ENCODE measurements at regions not wholly inside any gene's neighbourhood (a gene's known extent, or its start where the extent isn't known, plus 50 kb on each side); places are given as distances from the start of the nearest gene placed in this dataset.

DNA sequence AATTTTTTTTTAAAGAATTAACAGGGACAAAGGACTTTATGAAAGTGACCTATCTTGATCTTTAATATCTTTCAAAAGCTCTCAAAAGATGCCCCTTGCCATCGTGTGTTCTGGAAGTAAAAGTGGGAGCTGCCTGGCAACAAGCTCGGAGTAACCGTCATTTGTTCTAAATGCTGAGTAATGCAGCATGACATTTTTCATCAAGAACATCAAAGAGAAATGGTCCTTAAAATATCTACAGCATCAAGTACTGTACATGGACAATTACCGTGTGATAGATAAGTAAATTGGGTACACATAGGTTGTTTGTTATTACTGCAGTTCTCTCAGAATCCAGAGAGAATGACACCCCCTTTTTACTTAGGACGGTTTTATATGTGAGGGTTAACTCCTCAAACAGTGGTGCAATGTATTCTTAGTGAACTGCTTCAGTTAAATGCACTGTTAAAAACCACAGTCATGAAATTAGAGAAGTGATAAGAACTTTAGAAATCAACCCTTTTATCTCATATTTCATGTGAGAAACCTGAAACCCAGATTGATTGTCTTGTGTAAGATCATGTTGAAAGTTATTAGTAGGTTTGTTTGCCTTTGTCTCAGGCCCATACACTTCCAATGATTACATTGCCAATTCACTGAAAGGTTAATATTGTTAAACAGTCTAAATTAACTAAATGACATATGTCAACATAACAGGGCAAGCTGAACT, 90.6 kb upstream of the HNMT start:
- H3K27me3 Mint-ChIP-seq: peaks cover 15% of the 10 kb centered on the region
- no peaks in the 10 kb centered on the region for H3K36me3 Mint-ChIP-seq (ENCODE audit: low read depth)
- ATAC-seq (no peak), DNase-seq (no peak)
- no peak overlapping the region for H3K27ac Mint-ChIP-seq
- H3K9me3 ChIP-seq (ENCODE audit: control insufficient read depth, low read length, poor library complexity, severe bottlenecking): no peaks in the 10 kb centered on the region
- H3K4me1 Mint-ChIP-seq: no peaks in the 10 kb centered on the region
- H3K4me3 Mint-ChIP-seq: no peak overlapping the region

DNA sequence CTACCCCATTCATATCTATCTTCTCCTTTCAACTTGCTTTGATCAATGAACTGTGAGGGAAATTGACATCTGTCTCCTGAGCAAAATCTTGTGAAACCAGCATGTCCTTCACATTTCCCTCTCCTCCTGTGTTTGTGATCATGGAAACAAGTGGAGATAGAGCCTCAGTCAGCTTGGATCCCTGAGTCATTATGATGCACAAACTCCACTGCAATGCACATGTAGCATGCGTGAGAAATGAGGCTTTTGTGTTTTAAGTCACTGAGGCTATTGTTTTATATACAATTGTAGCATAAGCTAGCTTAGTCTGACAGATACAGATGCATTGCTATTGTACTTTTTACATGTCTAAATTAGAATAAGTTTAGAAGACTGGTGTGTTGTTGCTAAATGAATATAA, 85.2 kb upstream of the HNMT start:
- ATAC-seq: no peak
- Mint-ChIP-seq H3K27me3 (peaks cover 8% of the 10 kb centered on the region), H3K27ac (no peak overlapping the region), H3K4me3 (peak overlapping the region; percentile 16), H3K4me1 (no peaks in the 10 kb centered on the region), H3K36me3 (ENCODE audit: low read depth) (no peaks in the 10 kb centered on the region)
- H3K9me3 ChIP-seq (ENCODE audit: control insufficient read depth, low read length, poor library complexity, severe bottlenecking): no peaks in the 10 kb centered on the region
- DNase-seq: no peak

DNA sequence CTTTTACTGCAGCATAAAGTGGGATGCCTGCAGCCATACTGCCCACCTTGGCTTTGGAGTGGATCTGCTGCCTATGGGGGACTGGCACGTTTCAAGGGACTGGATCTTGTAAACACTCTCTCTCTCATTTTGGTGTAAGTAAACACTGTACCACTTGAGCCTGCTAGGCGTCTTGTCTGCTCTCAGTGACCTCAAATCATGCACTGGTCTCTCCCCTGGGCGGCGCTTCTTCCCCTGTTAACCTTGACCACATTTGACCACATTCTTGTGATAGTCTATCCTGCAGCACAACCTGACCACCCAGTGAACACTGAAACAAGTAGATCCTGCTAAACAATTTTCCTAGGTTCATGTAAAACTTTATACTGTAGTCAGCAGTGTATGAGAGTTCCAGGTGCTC, 82.6 kb upstream of the HNMT start:
- peaks cover 17% of the 10 kb centered on the region for H3K27me3 Mint-ChIP-seq
- no peak overlapping the region for H3K27ac Mint-ChIP-seq
- DNase-seq (no peak), ATAC-seq (no peak)
- no peaks in the 10 kb centered on the region for H3K9me3 ChIP-seq (ENCODE audit: control insufficient read depth, low read length, poor library complexity, severe bottlenecking)
- no peaks in the 10 kb centered on the region for H3K36me3 Mint-ChIP-seq (ENCODE audit: low read depth)
- H3K4me3 Mint-ChIP-seq: no peak overlapping the region
- H3K4me1 Mint-ChIP-seq: no peaks in the 10 kb centered on the region

DNA sequence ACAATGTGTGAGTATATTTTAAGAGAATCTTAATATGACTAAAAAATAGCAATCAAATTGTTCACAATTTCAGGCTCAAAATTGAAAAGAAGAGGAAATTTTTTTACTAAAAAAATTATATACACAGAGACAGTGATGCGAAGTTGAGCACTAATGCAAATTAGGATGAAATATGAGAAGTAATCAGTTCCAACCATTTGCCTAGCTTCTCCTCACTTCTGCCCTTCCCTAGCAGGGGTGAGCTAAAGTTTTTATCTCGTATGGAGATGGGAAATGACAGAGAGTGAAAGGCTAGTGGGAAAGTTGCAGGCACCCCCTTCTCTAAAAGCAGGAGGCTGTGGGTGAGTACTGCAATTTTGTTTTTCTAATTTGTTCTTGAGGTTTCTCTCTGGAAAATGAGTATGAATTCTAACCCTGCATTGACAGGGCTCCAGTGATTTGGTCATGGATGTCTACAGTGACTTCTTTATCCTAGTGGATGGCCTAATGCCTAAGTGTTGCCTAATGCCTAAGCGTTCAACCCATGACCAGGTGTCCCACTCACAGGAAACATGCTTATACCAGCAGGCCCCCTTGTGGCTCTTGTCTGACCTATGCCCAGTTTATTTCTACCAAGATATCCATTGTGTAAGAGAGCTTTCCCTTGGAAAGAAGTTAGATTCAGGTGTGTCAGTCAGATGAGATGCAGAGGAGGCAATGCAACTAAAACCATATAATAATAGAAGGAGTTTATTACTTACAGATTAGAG, 78.0 kb upstream of the HNMT start:
- no peaks in the 10 kb centered on the region for H3K4me1 Mint-ChIP-seq
- peaks cover 36% of the 10 kb centered on the region for H3K27me3 Mint-ChIP-seq
- H3K36me3 Mint-ChIP-seq (ENCODE audit: low read depth): no peaks in the 10 kb centered on the region
- no peak overlapping the region for H3K4me3 Mint-ChIP-seq
- DNase-seq (no peak), ATAC-seq (no peak)
- H3K9me3 ChIP-seq (ENCODE audit: control insufficient read depth, low read length, poor library complexity, severe bottlenecking): no peaks in the 10 kb centered on the region
- no peak overlapping the region for H3K27ac Mint-ChIP-seq

DNA sequence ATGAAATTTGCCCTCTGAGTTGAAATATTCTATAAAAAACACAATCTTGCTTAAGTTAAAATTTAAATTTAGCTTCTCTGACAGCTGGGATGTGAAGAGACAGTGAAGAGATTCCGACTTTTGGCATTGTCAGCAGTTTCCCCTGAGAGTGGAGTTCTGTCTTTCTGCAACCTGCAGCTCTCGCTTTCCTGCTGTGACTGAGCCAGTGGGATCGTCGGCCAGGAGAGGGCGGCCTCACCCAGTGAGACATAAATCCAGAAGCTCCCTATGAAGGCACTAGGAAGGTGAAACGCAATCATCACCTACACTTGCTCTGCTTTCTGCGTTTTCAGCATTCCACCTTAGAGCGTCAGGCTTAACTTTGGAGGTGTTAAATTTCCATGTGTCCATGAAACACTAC, 75.4 kb upstream of the HNMT start:
- Mint-ChIP-seq H3K27me3 (peaks cover 38% of the 10 kb centered on the region), H3K4me3 (no peak overlapping the region), H3K36me3 (ENCODE audit: low read depth) (no peaks in the 10 kb centered on the region), H3K4me1 (no peaks in the 10 kb centered on the region), H3K27ac (no peak overlapping the region)
- no peak for ATAC-seq
- DNase-seq: no peak
- no peaks in the 10 kb centered on the region for H3K9me3 ChIP-seq (ENCODE audit: control insufficient read depth, low read length, poor library complexity, severe bottlenecking)

DNA sequence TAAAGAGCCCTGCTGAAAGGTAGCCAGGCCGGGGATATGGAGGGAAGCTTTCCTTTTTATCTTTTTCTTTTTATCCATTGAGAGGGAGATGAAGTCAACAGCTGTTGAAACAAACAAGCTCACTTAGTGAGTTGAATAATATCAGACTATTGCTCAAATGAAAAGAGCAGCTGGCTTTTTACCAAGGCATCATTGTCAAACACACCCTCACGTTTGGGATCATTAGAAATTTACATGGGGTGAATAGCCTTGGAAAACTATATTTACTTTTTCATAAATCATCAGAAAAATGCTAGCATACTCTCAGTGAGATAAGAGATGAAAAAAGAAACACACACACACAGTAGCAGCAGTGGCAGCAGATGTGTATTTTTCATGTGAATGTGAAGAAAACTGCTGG, 71.5 kb upstream of the HNMT start:
- H3K9me3 ChIP-seq (ENCODE audit: control insufficient read depth, low read length, poor library complexity, severe bottlenecking): no peaks in the 10 kb centered on the region
- H3K27ac Mint-ChIP-seq: no peak overlapping the region
- ATAC-seq: no peak
- H3K4me3 Mint-ChIP-seq: no peak overlapping the region
- peaks cover 29% of the 10 kb centered on the region for H3K27me3 Mint-ChIP-seq
- H3K4me1 Mint-ChIP-seq: no peaks in the 10 kb centered on the region
- H3K36me3 Mint-ChIP-seq (ENCODE audit: low read depth): no peaks in the 10 kb centered on the region
- no peak for DNase-seq

DNA sequence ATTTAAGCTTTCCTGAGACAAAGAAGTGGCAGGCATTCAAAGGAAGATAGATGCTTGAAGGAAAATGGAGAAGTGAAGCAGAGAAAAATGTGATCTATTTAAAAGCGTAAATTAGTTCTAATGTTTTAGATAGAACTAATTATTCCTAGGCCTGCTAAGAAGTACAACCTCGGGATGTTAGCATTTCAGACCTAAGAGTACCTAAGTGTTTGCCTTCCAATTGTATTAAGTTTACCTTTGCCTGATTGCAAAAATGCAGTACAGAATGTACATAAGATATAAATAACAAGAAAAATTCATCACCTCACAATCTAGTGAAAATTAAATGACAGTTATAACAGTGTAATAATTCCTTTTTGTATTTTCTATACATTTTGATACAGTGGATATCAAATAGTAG, 71.1 kb upstream of the HNMT start:
- Mint-ChIP-seq H3K4me1 (no peaks in the 10 kb centered on the region), H3K27me3 (peaks cover 31% of the 10 kb centered on the region), H3K4me3 (no peak overlapping the region), H3K36me3 (ENCODE audit: low read depth) (no peaks in the 10 kb centered on the region), H3K27ac (no peak overlapping the region)
- DNase-seq: no peak
- no peaks in the 10 kb centered on the region for H3K9me3 ChIP-seq (ENCODE audit: control insufficient read depth, low read length, poor library complexity, severe bottlenecking)
- no peak for ATAC-seq

DNA sequence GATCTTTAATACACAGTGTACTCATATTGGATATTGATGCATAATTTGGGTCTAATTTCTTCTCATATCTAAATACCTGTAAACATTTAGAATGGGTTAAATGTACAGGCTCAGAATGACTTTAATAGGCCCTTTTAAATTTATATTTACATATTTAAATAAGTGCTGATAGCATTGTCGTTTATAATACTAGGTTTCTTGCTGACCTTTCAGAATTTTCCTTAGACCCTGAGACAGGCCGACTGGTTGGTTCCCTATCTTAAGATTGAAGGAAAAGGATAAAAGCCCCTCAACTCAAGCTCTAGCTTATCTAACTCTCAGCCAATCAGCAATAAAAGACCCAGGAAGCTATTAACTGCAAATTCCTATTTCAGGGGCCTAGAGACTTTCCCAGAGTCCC, 67.8 kb upstream of the HNMT start:
- H3K4me1 Mint-ChIP-seq: no peaks in the 10 kb centered on the region
- no peak for DNase-seq
- H3K27me3 Mint-ChIP-seq: peaks cover 30% of the 10 kb centered on the region
- no peak for ATAC-seq
- H3K9me3 ChIP-seq (ENCODE audit: control insufficient read depth, low read length, poor library complexity, severe bottlenecking): no peaks in the 10 kb centered on the region
- no peak overlapping the region for H3K27ac Mint-ChIP-seq
- no peak overlapping the region for H3K4me3 Mint-ChIP-seq
- H3K36me3 Mint-ChIP-seq (ENCODE audit: low read depth): no peaks in the 10 kb centered on the region

DNA sequence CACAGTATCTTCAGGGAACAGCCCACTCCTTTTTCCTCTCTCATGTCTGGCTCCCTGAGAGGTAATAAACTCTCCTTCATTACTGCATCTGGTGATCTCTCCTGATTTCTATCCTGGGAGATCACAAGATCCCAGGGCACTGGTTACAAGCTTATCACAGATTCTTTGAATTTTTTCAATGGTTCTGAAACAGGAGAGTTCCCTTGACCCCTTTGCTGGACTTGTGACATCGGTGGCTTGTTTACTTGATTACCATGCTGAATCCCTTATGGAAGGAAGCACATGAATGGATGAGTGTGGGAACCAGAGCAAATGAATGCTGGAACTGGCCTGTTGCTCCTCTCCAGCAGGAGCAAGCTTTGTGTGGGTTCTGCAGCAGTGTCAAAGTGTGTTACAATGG, 67.2 kb upstream of the HNMT start:
- Mint-ChIP-seq H3K4me1 (no peaks in the 10 kb centered on the region), H3K27ac (no peak overlapping the region), H3K27me3 (peaks cover 30% of the 10 kb centered on the region), H3K36me3 (ENCODE audit: low read depth) (no peaks in the 10 kb centered on the region), H3K4me3 (no peak overlapping the region)
- DNase-seq: no peak
- ATAC-seq: no peak
- H3K9me3 ChIP-seq (ENCODE audit: control insufficient read depth, low read length, poor library complexity, severe bottlenecking): no peaks in the 10 kb centered on the region

DNA sequence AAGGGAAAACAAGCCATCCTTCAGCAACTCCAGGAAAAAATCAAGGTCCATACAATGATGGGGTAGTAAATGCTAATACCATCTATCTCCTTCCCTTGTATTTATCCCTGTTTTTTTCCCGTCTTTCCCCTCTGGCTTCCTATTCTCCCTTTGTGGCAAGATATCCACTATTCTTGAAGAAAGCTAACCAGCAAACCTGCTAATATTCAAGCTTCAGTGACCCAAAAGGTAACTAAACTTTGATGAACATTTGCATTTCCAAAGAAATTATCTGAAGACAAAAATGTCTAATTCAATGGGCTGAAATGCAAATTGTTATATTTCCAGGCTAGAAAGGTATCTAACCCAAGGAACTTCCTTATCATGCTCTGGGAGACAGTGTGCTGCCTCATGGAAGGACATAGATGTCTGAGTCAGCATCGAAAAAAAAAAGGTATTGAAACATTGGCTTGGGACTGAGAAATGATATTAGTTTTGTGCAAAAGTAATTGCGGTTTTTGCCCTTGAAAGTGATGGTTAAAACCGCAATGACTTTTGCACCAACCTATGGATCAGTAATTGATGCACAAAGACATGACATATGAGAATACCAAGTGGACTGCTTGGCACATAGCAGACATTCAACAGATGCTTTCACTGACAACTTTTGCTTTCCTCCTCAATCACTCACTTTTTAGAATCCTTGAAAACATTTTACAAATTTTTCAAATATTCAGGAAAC, 63.7 kb upstream of the HNMT start:
- no peaks in the 10 kb centered on the region for H3K9me3 ChIP-seq (ENCODE audit: control insufficient read depth, low read length, poor library complexity, severe bottlenecking)
- Mint-ChIP-seq H3K27me3 (peaks cover 31% of the 10 kb centered on the region), H3K27ac (no peak overlapping the region), H3K4me3 (no peak overlapping the region), H3K36me3 (ENCODE audit: low read depth) (no peaks in the 10 kb centered on the region), H3K4me1 (no peaks in the 10 kb centered on the region)
- ATAC-seq: no peak
- DNase-seq: no peak

DNA sequence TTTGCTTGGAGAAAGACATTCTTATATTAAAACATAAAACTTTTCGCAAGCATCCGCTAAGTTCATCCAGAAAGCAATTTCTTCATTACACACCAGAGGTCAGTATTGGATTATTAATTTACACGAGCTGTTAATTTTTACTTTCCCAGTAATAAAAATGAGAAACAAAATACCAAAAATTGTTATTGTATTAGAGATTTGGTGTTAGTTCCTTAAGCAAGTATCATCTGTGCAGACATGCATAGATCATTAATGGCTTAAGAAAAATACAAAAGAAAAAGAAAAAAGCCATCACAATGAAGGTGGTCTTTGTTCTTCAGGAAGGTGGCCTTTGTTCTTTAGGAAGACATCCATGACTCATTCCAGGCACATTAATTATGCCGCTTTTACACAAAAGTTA, 53.6 kb upstream of the HNMT start:
- H3K4me3 Mint-ChIP-seq: no peak overlapping the region
- no peak overlapping the region for H3K27ac Mint-ChIP-seq
- DNase-seq (no peak), ATAC-seq (no peak)
- no peaks in the 10 kb centered on the region for H3K9me3 ChIP-seq (ENCODE audit: control insufficient read depth, low read length, poor library complexity, severe bottlenecking)
- H3K36me3 Mint-ChIP-seq (ENCODE audit: low read depth): no peaks in the 10 kb centered on the region
- peaks cover 21% of the 10 kb centered on the region for H3K27me3 Mint-ChIP-seq
- H3K4me1 Mint-ChIP-seq: no peaks in the 10 kb centered on the region

DNA sequence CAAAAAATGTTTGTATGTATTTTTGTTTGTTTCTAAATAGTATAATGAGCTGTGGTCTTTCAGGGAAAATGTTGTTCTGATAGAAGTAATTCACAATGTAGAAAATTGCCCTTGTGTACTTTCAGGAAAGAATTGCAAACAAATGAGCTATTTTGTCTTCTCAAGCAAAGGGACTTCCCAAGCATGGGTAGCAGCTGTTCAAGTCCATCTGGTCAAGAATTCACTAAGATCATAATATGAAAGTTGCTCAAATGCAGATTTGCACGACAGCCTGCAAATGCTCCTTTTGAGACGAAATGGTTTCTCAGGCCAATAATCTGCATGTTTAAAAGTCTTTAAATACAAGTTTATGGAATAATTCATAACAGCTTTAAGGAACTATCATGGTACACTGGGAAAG, 51.9 kb upstream of the HNMT start:
- ATAC-seq: no peak
- Mint-ChIP-seq H3K36me3 (ENCODE audit: low read depth) (no peaks in the 10 kb centered on the region), H3K4me3 (no peak overlapping the region), H3K27ac (no peak overlapping the region), H3K4me1 (no peaks in the 10 kb centered on the region), H3K27me3 (peaks cover 29% of the 10 kb centered on the region)
- no peak for DNase-seq
- no peaks in the 10 kb centered on the region for H3K9me3 ChIP-seq (ENCODE audit: control insufficient read depth, low read length, poor library complexity, severe bottlenecking)

DNA sequence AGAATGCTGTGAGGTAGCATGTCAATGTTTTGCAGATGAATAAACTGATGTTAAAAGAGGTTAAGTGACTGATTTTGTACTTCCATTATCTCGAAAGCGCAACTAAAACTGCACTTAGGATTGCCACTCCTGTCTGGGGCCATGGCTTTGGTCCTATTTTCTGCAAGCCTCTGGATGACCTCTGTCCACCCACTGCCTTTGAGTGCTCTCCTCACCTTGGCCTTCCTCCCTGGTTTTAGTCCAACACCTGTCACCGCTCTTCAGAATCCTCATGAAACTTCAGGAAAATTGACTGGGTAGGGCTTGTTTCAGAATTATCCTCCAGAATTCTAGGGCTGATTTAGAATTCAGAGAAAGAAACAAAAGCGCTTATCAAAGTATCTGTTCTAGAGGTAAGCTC, 51.1 kb upstream of the HNMT start:
- H3K4me3 Mint-ChIP-seq: no peak overlapping the region
- no peak for DNase-seq
- no peak for ATAC-seq
- H3K4me1 Mint-ChIP-seq: no peaks in the 10 kb centered on the region
- H3K36me3 Mint-ChIP-seq (ENCODE audit: low read depth): no peaks in the 10 kb centered on the region
- no peaks in the 10 kb centered on the region for H3K9me3 ChIP-seq (ENCODE audit: control insufficient read depth, low read length, poor library complexity, severe bottlenecking)
- peaks cover 29% of the 10 kb centered on the region for H3K27me3 Mint-ChIP-seq
- no peak overlapping the region for H3K27ac Mint-ChIP-seq

Measured in T-helper 17 cell (primary cell).